GM23338 (cell line): ENCODE measurements at regions not wholly inside any gene's neighbourhood (a gene's known extent, or its start where the extent isn't known, plus 50 kb on each side); places are given as distances from the start of the nearest gene placed in this dataset.

Source experiments
- ATAC-seq: fragments of 200-7000 bp; cut with Tn5 transposase; 3 replicates; pipeline ENCODE4 v1.9.1; 2020
- DNase-seq: peaks from one replicate; pipeline ENCODE4 v3.0.0-alpha.2; 2015; ENCODE audit warnings: low spot score
- H2AFZ ChIP-seq: fragments of 200-600 bp; sonication (generic); 2 replicates; pipeline ENCODE4 v1.8.0; 2016; ENCODE audit warnings: antibody characterized with exemption, mild to moderate bottlenecking, moderate library complexity
- H3F3A ChIP-seq: fragments of 200-600 bp; sonication (generic); replicated peaks from 2 replicates; pipeline ENCODE4 v1.8.0; 2017; ENCODE audit warnings: antibody characterized with exemption, mixed run types, low read depth
- H3K27ac ChIP-seq: fragments of 200-600 bp; sonication (generic); 2 replicates; pipeline ENCODE4 v1.6.1; 2016; ENCODE audit warnings: low read depth
- H3K27me3 ChIP-seq: fragments of 200-600 bp; sonication (generic); 2 replicates; pipeline ENCODE4 v1.8.0; 2016; ENCODE audit warnings: mild to moderate bottlenecking, mixed run types, moderate library complexity; ENCODE audit not compliant: insufficient read depth
- H3K36me3 ChIP-seq: fragments of 200-600 bp; sonication (generic); 2 replicates; pipeline ENCODE4 v1.8.0; 2016; ENCODE audit warnings: mild to moderate bottlenecking; ENCODE audit not compliant: insufficient read depth
- H3K4me1 ChIP-seq: fragments of 200-600 bp; sonication (generic); 2 replicates; pipeline ENCODE4 v1.8.0; 2016; ENCODE audit warnings: mild to moderate bottlenecking, moderate library complexity; ENCODE audit not compliant: insufficient read depth
- H3K4me2 ChIP-seq: fragments of 200-600 bp; sonication (generic); 2 replicates; pipeline ENCODE4 v1.7.1; 2017; ENCODE audit warnings: mixed run types
- H3K4me3 ChIP-seq: fragments of 200-600 bp; sonication (generic); 2 replicates; pipeline ENCODE4 v1.6.1; 2016; ENCODE audit warnings: mixed run types
- H3K79me2 ChIP-seq: fragments of 200-600 bp; sonication (generic); replicated peaks from 2 replicates; pipeline ENCODE4 v1.8.0; 2017; ENCODE audit warnings: mild to moderate bottlenecking; ENCODE audit not compliant: insufficient read depth
- H3K9me2 ChIP-seq: fragments of 200-600 bp; sonication (generic); 2 replicates; pipeline ENCODE4 v1.8.0; 2017; ENCODE audit not compliant: insufficient read depth
- H4K20me1 ChIP-seq: fragments of 200-600 bp; sonication (generic); replicated peaks from 2 replicates; pipeline ENCODE4 v1.8.0; 2017; ENCODE audit warnings: mild to moderate bottlenecking; ENCODE audit not compliant: insufficient read depth
- H3K27ac Mint-ChIP-seq: 2 replicates; pipeline ENCODE4 v1.8.0; 2020; ENCODE audit warnings: inconsistent platforms, mild to moderate bottlenecking, moderate library complexity, mixed read lengths
- H3K27me3 Mint-ChIP-seq: 3 replicates; pipeline ENCODE4 v1.8.0; 2022; ENCODE audit warnings: low read depth, mild to moderate bottlenecking, moderate library complexity, mixed read lengths, inconsistent platforms; ENCODE audit not compliant: insufficient read depth, poor library complexity
- H3K36me3 Mint-ChIP-seq: 3 replicates; pipeline ENCODE4 v1.8.0; 2021; ENCODE audit warnings: low read depth, mild to moderate bottlenecking, inconsistent platforms, moderate library complexity, mixed read lengths
- H3K4me1 Mint-ChIP-seq: 3 replicates; pipeline ENCODE4 v1.8.0; 2020; ENCODE audit warnings: mild to moderate bottlenecking, inconsistent platforms, mixed read lengths
- H3K4me3 Mint-ChIP-seq: 3 replicates; pipeline ENCODE4 v1.8.0; 2021; ENCODE audit warnings: moderate library complexity, mild to moderate bottlenecking, inconsistent platforms, mixed read lengths
- H3K9me3 Mint-ChIP-seq: 3 replicates; pipeline ENCODE4 v1.8.0; 2020; ENCODE audit warnings: moderate library complexity, mild to moderate bottlenecking, inconsistent platforms, mixed read lengths
- CREB1 ChIP-seq: fragments of 250-450 bp; sonication (Bioruptor Pico); IDR thresholded peaks from 2 replicates; pipeline ENCODE4 v1.5.0; 2020; ENCODE audit warnings: low read depth, mild to moderate bottlenecking, moderate library complexity
- EZH2 ChIP-seq: fragments of 200-600 bp; sonication (generic); IDR thresholded peaks from one replicate; pipeline ENCODE4 v1.8.0; 2017; ENCODE audit warnings: antibody characterized with exemption, mild to moderate bottlenecking, low read depth; ENCODE audit not compliant: unreplicated experiment
- NANOG ChIP-seq: IDR thresholded peaks from 2 replicates; pipeline ENCODE4 v1.6.1; 2016; ENCODE audit warnings: antibody characterized with exemption, borderline replicate concordance
- POLR2AphosphoS5 ChIP-seq: IDR thresholded peaks from 2 replicates; pipeline ENCODE4 v1.6.1; 2016; ENCODE audit warnings: antibody characterized with exemption, low read depth
- TF ChIP-seq, protein P1 (sequence below): fragments of 250-450 bp; sonication (Bioruptor Pico); IDR thresholded peaks from 2 replicates; pipeline ENCODE4 v1.5.0; 2020; ENCODE audit warnings: mild to moderate bottlenecking, moderate library complexity
- TF ChIP-seq, protein P2 (sequence below): IDR thresholded peaks from one replicate; pipeline ENCODE4 v1.6.1; 2018; ENCODE audit warnings: antibody characterized with exemption; ENCODE audit not compliant: unreplicated experiment

DNA sequence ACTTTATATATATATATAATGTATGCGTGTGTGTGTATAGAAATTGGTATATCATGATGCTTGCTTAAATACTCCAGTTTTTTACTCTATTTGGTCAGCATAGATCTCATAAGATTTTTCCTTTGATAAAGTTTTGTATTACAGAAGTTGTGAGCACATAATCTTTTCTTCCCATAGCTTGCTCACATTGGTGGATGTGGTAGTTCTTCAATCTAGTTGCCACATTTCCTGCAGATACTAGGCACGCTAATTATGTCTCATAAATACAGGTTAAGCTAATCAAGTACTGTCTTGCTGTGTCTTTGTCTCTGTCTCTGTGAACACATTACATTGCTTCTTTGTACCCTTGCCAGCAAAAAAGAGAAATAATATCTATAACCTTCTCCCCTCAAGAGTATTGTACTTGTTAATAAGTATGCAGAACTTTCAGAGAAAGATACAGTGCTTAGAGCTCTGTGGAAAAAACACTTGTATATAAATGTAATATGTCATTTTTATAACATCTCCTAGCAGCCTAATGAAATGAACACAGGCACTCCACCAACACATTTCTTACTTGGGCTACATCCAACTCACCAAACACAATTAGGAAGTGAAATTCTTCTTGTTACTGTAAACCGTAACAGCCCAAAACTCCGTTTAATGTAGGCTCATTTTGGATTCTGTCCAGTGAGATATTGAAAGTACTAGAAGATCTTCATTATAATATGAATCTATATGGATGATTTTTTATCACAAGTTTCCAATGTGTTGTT, 306.7 kb upstream of the SLC8A1 start:
- Histone ChIP-seq H3K27me3 (no peaks in the 10 kb centered on the region), H3K9me2 (no peaks in the 10 kb centered on the region), H3K4me1 (no peaks in the 10 kb centered on the region), H4K20me1 (no peaks in the 10 kb centered on the region), H3K4me3 (no peak overlapping the region), H2AFZ (no peak overlapping the region), H3K36me3 (no peaks in the 10 kb centered on the region), H3K79me2 (no peaks in the 10 kb centered on the region), H3F3A (no peaks in the 10 kb centered on the region), H3K4me2 (no peak overlapping the region), H3K27ac (no peak overlapping the region)
- Mint-ChIP-seq H3K27ac (no peak overlapping the region), H3K4me3 (no peak overlapping the region), H3K36me3 (no peaks in the 10 kb centered on the region), H3K27me3 (no peaks in the 10 kb centered on the region), H3K4me1 (no peaks in the 10 kb centered on the region), H3K9me3 (no peaks in the 10 kb centered on the region)
- DNase-seq, result no peak
- ATAC-seq, result no peak
- TF ChIP-seq NANOG (no peak), POLR2AphosphoS5 (no peak), EZH2 (no peak), CREB1 (CRISPR knock-in tag) (no peak)
- TF ChIP-seq, protein P1, sequence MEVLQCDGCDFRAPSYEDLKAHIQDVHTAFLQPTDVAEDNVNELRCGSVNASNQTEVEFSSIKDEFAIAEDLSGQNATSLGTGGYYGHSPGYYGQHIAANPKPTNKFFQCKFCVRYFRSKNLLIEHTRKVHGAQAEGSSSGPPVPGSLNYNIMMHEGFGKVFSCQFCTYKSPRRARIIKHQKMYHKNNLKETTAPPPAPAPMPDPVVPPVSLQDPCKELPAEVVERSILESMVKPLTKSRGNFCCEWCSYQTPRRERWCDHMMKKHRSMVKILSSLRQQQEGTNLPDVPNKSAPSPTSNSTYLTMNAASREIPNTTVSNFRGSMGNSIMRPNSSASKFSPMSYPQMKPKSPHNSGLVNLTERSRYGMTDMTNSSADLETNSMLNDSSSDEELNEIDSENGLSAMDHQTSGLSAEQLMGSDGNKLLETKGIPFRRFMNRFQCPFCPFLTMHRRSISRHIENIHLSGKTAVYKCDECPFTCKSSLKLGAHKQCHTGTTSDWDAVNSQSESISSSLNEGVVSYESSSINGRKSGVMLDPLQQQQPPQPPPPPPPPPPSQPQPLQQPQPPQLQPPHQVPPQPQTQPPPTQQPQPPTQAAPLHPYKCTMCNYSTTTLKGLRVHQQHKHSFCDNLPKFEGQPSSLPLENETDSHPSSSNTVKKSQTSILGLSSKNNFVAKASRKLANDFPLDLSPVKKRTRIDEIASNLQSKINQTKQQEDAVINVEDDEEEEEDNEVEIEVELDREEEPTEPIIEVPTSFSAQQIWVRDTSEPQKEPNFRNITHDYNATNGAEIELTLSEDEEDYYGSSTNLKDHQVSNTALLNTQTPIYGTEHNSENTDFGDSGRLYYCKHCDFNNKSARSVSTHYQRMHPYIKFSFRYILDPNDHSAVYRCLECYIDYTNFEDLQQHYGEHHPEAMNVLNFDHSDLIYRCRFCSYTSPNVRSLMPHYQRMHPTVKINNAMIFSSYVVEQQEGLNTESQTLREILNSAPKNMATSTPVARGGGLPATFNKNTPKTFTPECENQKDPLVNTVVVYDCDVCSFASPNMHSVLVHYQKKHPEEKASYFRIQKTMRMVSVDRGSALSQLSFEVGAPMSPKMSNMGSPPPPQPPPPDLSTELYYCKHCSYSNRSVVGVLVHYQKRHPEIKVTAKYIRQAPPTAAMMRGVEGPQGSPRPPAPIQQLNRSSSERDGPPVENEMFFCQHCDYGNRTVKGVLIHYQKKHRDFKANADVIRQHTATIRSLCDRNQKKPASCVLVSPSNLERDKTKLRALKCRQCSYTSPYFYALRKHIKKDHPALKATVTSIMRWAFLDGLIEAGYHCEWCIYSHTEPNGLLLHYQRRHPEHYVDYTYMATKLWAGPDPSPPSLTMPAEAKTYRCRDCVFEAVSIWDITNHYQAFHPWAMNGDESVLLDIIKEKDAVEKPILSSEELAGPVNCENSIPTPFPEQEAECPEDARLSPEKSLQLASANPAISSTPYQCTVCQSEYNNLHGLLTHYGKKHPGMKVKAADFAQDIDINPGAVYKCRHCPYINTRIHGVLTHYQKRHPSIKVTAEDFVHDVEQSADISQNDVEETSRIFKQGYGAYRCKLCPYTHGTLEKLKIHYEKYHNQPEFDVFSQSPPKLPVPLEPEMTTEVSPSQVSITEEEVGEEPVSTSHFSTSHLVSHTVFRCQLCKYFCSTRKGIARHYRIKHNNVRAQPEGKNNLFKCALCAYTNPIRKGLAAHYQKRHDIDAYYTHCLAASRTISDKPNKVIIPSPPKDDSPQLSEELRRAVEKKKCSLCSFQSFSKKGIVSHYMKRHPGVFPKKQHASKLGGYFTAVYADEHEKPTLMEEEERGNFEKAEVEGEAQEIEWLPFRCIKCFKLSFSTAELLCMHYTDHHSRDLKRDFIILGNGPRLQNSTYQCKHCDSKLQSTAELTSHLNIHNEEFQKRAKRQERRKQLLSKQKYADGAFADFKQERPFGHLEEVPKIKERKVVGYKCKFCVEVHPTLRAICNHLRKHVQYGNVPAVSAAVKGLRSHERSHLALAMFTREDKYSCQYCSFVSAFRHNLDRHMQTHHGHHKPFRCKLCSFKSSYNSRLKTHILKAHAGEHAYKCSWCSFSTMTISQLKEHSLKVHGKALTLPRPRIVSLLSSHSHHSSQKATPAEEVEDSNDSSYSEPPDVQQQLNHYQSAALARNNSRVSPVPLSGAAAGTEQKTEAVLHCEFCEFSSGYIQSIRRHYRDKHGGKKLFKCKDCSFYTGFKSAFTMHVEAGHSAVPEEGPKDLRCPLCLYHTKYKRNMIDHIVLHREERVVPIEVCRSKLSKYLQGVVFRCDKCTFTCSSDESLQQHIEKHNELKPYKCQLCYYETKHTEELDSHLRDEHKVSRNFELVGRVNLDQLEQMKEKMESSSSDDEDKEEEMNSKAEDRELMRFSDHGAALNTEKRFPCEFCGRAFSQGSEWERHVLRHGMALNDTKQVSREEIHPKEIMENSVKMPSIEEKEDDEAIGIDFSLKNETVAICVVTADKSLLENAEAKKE (CRISPR knock-in tag), result no peak
- TF ChIP-seq, protein P2, sequence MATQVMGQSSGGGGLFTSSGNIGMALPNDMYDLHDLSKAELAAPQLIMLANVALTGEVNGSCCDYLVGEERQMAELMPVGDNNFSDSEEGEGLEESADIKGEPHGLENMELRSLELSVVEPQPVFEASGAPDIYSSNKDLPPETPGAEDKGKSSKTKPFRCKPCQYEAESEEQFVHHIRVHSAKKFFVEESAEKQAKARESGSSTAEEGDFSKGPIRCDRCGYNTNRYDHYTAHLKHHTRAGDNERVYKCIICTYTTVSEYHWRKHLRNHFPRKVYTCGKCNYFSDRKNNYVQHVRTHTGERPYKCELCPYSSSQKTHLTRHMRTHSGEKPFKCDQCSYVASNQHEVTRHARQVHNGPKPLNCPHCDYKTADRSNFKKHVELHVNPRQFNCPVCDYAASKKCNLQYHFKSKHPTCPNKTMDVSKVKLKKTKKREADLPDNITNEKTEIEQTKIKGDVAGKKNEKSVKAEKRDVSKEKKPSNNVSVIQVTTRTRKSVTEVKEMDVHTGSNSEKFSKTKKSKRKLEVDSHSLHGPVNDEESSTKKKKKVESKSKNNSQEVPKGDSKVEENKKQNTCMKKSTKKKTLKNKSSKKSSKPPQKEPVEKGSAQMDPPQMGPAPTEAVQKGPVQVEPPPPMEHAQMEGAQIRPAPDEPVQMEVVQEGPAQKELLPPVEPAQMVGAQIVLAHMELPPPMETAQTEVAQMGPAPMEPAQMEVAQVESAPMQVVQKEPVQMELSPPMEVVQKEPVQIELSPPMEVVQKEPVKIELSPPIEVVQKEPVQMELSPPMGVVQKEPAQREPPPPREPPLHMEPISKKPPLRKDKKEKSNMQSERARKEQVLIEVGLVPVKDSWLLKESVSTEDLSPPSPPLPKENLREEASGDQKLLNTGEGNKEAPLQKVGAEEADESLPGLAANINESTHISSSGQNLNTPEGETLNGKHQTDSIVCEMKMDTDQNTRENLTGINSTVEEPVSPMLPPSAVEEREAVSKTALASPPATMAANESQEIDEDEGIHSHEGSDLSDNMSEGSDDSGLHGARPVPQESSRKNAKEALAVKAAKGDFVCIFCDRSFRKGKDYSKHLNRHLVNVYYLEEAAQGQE, result no peak
